ENCODE measurements at regions not wholly inside any gene's neighbourhood (a gene's known extent, or its start where the extent isn't known, plus 50 kb on each side); places are given as distances from the start of the nearest gene placed in this dataset.

- no peak overlapping the region for H3K27ac ChIP-seq (ENCODE audit: low read depth in 1 of 2, low read length in 1 of 2)
- DNase-seq (peak in 2 of 3 donors; percentile 29 to 40), ATAC-seq (ENCODE audit: insufficient read depth, low FRiP score) (no peak)
- no peak overlapping the region for H3K4me3 ChIP-seq
- H3K4me1 ChIP-seq (ENCODE audit: control insufficient read depth in 5 of 5, insufficient read depth in 5 of 5, low read length in 5 of 5): peaks cover 0 to 6% (median 0%) of the 10 kb centered on the region in 5 donors
- WGBS, 2 donors: 17 to 22% methylated on average over 1 of the region's 1 CpG
- H3K9me3 ChIP-seq (ENCODE audit: control insufficient read depth in 4 of 4, insufficient read depth in 3 of 4, low read length in 3 of 4): no peaks in the 10 kb centered on the region
- H3K9ac ChIP-seq (ENCODE audit: insufficient read depth in 1 of 2, low read length in 2 of 2): no peak overlapping the region
- TF ChIP-seq CTCF (IDR thresholded peaks at IDR 0.05; ENCODE audit: control extremely low read depth, extremely low read depth): no peak
- no peaks in the 10 kb centered on the region for H3K36me3 ChIP-seq (ENCODE audit: control insufficient read depth in 4 of 4, insufficient read depth in 4 of 4, low read length in 4 of 4)
- H3K27me3 ChIP-seq (ENCODE audit: control insufficient read depth in 3 of 3, insufficient read depth in 3 of 3, low read length in 2 of 3): no peaks in the 10 kb centered on the region
These were observed 188.7 kb downstream of the KITLG start for GRCh38 chr12:88391556-88391955.

- Histone ChIP-seq H3K27me3 (ENCODE audit: control insufficient read depth in 3 of 3, insufficient read depth in 3 of 3, low read length in 2 of 3) (no peaks in the 10 kb centered on the region), H3K4me3 (no peak overlapping the region), H3K9me3 (ENCODE audit: control insufficient read depth in 4 of 4, insufficient read depth in 3 of 4, low read length in 3 of 4) (no peaks in the 10 kb centered on the region), H3K27ac (ENCODE audit: low read depth in 1 of 2, low read length in 1 of 2) (no peak overlapping the region), H3K9ac (ENCODE audit: insufficient read depth in 1 of 2, low read length in 2 of 2) (no peak overlapping the region), H3K4me1 (ENCODE audit: control insufficient read depth in 5 of 5, insufficient read depth in 5 of 5, low read length in 5 of 5) (peaks cover 0 to 6% (median 0%) of the 10 kb centered on the region in 5 donors), H3K36me3 (ENCODE audit: control insufficient read depth in 4 of 4, insufficient read depth in 4 of 4, low read length in 4 of 4) (no peaks in the 10 kb centered on the region)
- WGBS, 2 donors: 73 to 81% methylated on average over 2 of the region's 2 CpGs
- DNase-seq (no peak), ATAC-seq (ENCODE audit: insufficient read depth, low FRiP score) (no peak)
- TF ChIP-seq CTCF (IDR thresholded peaks at IDR 0.05; ENCODE audit: control extremely low read depth, extremely low read depth): no peak
These were observed 187.1 kb downstream of the KITLG start for GRCh38 chr12:88393017-88393767.

- ATAC-seq (ENCODE audit: insufficient read depth, low FRiP score) (no peak), DNase-seq (no peak)
- TF ChIP-seq CTCF (IDR thresholded peaks at IDR 0.05; ENCODE audit: control extremely low read depth, extremely low read depth): no peak
- Histone ChIP-seq H3K9ac (ENCODE audit: insufficient read depth in 1 of 2, low read length in 2 of 2) (no peak overlapping the region), H3K27me3 (ENCODE audit: control insufficient read depth in 3 of 3, insufficient read depth in 3 of 3, low read length in 2 of 3) (no peaks in the 10 kb centered on the region), H3K36me3 (ENCODE audit: control insufficient read depth in 4 of 4, insufficient read depth in 4 of 4, low read length in 4 of 4) (no peaks in the 10 kb centered on the region), H3K9me3 (ENCODE audit: control insufficient read depth in 4 of 4, insufficient read depth in 3 of 4, low read length in 3 of 4) (no peaks in the 10 kb centered on the region), H3K4me3 (no peak overlapping the region), H3K27ac (ENCODE audit: low read depth in 1 of 2, low read length in 1 of 2) (no peak overlapping the region), H3K4me1 (ENCODE audit: control insufficient read depth in 5 of 5, insufficient read depth in 5 of 5, low read length in 5 of 5) (peaks cover 0 to 2% (median 0%) of the 10 kb centered on the region in 5 donors)
- WGBS, 2 donors: 97 to 98% methylated on average over 2 of the region's 2 CpGs
These were observed 182.2 kb downstream of the KITLG start for GRCh38 chr12:88398031-88398430.

GRCh38 chr12:88399811-88400210, 180.5 kb downstream of the KITLG start:
- Histone ChIP-seq H3K27ac (ENCODE audit: low read depth in 1 of 2, low read length in 1 of 2) (no peak overlapping the region), H3K4me3 (no peak overlapping the region), H3K4me1 (ENCODE audit: control insufficient read depth in 5 of 5, insufficient read depth in 5 of 5, low read length in 5 of 5) (no peaks in the 10 kb centered on the region), H3K27me3 (ENCODE audit: control insufficient read depth in 3 of 3, insufficient read depth in 3 of 3, low read length in 2 of 3) (no peaks in the 10 kb centered on the region), H3K9ac (ENCODE audit: insufficient read depth in 1 of 2, low read length in 2 of 2) (no peak overlapping the region), H3K36me3 (ENCODE audit: control insufficient read depth in 4 of 4, insufficient read depth in 4 of 4, low read length in 4 of 4) (no peaks in the 10 kb centered on the region), H3K9me3 (ENCODE audit: control insufficient read depth in 4 of 4, insufficient read depth in 3 of 4, low read length in 3 of 4) (no peaks in the 10 kb centered on the region)
- ATAC-seq (ENCODE audit: insufficient read depth, low FRiP score) (no peak), DNase-seq (no peak)
- TF ChIP-seq CTCF (IDR thresholded peaks at IDR 0.05; ENCODE audit: control extremely low read depth, extremely low read depth): no peak
- WGBS, 2 donors: 93 to 96% methylated on average over 2 of the region's 2 CpGs
